ENCODE measurements at regions not wholly inside any gene's neighbourhood (a gene's known extent, or its start where the extent isn't known, plus 50 kb on each side); places are given as distances from the start of the nearest gene placed in this dataset.

DNA sequence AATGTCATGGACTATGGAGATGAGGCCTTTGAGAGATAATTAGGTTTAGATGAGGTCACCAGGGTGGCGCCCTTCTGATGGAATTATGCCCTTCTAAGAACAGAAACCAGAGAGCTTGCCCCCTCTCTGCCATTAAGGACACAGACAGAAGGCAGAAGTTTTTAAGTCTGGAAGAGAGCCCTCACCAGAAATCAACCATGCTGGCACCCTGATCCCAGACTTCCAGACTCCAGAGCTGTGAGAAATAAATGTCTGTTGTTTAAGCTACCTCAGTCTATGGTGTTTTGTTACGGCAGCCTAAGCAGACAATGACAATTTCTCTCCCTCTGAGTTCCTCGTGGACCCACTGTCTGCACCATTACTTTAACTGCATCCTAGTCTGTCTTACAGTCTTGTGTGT, 382.0 kb downstream of the GXYLT1 start:
- no peak for DNase-seq (ENCODE audit: low spot score)

DNA sequence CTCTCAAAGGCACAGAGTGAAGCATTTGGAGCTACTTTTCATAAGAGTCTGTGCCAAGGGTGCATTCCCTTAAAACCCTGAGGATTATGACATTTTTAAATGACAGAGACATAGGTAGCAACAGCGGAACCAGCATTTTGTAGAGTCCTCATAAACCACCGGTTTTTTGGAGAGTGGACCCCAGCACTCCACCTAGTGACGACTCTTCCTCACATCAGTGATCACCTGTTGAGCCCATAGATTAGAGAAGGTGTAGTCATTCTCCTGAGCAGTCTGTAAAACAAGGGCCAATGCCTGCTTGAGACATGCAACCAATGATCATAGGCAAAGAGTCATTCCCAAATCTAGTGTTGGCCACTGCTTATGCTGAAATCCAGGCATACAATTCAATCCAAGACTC, 399.1 kb downstream of the GXYLT1 start:
- no peak for DNase-seq (ENCODE audit: low spot score)

DNA sequence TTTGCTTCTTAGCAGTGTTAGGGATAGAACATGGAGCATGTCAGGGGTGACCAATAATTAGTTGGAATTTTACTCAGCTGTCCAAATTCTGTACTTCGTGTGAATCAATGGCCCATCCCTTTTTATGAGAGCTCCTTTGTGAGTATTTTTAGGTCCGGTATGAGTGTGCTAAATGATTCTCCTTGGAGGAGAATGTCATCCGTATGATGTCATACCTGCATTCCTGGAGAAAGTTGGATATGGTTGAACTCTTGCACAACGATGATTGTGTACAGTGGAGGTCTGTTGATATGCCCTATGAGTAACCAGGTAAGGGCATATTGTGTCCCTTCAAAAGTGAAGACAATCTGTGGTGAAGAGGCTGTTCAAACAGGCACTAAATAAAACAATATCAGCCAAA, 400.8 kb downstream of the GXYLT1 start:
- no peak for DNase-seq (ENCODE audit: low spot score)

DNA sequence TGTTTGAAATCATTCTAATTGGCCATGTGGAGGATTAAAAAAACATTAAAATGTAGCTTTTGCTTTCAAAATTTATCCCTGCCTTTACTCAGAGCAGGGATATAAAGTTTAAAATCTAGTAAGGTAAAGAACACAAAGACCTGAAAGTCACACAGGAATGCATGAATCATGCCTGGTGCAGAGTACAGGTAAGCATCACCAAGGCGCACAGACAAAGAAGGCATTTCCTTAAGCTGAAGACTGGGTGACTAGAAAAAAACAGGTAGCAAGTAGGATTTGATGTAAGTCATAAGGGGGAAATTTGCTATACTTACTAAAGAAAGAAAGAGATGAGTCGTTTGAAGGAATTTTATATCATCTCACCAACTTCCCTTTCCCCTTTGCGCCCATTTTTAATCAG, 405.6 kb downstream of the GXYLT1 start:
- DNase-seq (ENCODE audit: low spot score): no peak

DNA sequence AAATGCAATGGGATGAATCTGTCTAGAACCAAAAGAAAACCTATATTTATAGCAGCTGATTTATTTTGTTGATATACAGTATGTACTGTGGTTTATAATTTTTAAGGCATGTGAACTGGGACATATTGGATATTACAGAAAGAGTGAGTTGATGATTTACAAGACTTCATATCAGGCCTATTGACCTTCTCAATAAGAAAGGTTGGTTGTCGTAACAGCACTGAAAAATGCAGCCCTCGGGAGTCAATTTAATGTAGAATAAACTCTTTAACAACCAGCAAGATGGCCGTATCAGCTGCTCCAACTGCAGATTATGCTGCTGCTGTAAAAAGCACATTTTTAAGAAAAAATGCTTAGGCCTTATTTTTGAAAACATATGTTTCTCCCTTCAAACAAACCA, 407.3 kb downstream of the GXYLT1 start:
- DNase-seq (ENCODE audit: low spot score): no peak

DNA sequence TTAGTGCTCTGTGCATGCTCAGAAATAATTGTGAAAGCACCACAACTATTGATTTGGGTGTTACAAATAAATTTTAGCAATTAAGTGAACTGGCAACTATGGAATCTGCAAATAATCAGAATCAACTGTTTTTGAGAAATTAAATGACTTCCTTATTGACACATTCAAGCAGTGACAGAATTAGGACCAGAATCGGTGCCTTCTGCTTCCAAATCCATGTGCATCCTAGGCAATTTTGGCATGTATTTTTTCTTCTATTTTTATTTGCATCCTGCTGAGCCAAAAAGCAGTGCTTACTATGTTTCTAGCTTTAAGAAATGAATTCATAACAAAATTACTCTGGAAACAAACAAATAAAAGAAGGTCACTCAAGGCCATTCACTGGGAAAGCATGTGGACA, 408.2 kb downstream of the GXYLT1 start:
- DNase-seq (ENCODE audit: low spot score): peak; percentile 12

DNA sequence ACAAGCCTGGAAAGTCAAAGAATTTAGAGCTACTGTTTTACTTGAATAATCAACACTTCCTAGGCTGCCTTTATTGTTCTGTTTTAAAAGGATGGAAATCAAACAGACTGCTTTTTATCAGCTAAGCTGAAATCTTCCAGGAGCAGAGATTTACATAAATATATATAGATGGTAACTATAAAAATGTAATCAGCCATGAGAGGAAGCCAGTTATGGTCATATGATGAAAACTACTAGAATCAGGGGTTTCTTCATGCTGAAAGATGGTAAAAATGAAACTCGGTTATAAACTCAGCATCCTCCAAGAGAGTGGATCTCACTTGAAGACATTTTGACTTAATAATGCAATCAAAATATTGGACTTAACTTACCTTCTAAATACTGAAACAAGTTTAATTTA, 413.0 kb downstream of the GXYLT1 start:
- no peak for DNase-seq (ENCODE audit: low spot score)

DNA sequence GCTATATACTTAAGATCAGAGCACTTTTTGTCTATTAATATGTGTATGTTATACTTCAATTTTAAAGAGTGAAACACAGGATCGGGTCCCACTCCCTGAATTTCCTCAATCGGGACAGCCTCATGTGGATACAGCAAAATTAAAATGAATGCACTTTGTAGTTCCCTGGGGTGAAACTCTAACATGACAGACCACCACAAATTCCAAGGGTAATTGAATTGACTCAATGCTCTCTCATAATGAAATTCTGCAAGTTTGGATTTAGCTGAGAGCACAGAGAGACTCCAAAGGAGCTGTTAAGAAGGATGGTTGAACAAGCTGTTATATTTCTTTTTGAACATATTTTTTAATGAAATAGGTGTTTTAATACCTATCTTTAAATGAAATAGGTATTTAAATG, 413.6 kb downstream of the GXYLT1 start:
- no peak for DNase-seq (ENCODE audit: low spot score)

DNA sequence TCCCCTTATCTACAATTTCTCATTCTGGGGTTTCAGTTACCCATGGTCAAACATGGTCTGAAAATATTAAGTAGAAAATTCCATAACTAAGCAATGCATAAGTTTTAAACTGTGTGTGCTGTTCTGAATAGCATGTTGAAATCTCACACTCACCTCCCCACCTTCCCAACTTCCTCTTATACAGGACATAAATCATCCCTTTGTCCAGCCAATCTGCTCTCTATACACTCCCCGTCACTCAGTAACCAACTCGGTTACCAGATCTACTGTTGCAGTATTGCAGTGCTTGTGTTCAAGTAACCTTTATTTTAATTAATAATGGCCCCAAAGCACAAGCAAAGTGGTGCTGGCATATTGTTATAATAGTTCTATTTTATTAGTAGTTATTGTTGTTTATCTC, 420.5 kb downstream of the GXYLT1 start:
- DNase-seq (ENCODE audit: low spot score): no peak

DNA sequence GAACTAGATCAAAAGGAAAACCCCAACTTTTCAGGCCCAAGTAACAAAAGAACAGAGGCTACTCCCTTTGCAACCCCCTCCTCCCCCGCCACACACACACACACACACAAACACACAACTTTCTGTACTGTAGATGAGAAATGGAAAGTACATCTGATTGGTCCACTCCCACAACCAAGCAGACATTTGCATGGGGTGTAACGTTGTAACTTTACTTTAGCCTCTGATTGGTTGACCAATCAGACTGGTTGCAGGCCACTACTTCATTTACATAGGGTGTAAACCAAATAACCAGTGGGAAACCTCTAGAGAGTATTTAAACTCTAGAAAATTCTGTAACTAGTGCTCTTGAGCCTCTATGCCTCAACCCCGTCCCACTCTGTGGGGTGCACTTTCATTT, 425.5 kb downstream of the GXYLT1 start:
- DNase-seq (ENCODE audit: low spot score): no peak

DNA sequence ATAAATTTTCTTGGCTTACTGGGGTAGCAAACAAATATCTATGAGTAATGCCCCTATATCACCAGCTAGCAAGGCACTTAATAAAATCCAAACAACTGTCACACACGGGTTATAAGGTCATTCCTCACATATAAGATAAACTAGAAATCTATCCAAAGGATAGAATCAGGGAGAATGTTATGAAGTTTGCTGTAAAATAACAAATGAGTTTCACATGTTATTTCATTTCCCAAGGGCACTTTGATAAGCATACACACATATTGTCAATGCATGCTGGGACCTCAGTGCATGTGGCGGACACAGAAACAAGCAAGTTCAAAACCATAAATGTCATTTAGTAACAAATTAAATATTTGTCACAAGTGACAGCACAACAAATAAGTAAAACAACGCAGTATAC, 429.4 kb downstream of the GXYLT1 start:
- no peak for DNase-seq (ENCODE audit: low spot score)

DNA sequence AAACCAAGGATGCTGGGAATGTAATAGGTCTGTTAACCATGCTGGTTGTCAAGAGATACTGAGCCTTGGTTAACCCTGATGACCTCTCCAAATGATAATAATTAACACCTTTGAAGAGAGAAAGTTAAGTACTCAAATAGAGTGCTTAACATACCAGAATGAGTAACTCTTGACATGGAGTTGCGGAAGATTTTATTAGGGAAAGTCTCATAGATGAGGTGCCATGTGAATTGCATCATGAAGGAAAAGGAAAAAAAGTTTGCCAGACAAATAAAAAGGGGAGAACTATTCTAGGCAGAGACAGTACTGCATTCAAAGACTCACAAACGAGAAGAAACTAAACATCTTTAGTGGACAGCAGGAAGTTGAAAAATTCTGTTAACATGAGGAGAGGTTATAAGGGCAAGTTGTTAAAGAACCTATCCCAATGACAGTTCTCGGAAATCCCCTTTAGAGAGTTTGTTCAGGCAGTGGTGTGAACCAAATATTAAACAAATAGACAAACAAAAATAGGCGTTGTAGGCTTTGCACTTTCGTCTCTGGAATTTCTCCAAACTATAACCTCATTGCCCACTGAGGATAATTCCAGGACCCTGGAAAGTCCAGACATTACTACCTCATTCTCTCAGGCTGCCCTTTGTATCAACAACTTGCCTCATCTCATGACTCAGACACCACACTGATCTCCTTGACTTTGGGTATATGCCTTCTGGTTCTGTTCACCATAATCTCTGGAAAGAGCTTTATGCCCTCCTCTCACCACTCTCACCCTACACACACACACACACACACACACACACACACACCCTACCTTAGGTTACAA, 435.0 kb downstream of the GXYLT1 start:
- no peak for DNase-seq (ENCODE audit: low spot score)

DNA sequence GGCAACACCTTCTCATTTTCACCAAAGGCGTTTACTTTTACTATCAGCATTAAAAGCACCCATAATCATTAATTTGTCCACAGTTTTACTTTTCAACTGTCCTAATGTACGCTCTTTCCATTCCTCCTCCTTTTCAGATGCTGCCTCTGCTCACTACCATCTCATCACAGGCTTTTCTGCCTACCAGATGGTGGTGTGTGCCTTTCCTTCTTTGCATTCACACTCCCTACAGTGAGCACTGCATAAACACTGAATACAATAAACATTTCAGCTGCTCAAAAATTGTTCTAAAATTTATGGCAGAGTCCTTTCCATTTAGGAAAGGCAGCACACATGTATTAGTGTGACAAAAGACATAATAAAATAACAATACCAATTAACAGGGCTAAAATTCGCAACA, 435.7 kb downstream of the GXYLT1 start:
- no peak for DNase-seq (ENCODE audit: low spot score)

DNA sequence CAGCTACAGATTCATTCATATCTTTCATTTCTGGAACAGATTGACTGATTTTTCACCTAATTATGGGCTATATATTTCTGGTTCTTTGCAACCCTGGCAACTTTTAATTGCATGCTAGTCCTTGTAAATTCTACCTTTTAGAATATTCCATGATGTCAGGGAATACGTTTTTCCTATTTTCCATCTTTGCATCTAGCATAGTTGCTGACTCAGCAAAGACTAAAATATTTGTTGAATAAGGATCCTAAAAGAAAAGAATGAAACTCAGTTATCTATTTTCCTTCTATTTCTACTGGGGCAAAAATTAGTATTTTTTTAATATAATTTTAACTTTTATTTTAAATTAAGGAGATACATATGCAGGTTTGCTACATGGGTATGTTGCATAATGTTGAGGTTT, 438.3 kb downstream of the GXYLT1 start:
- DNase-seq (ENCODE audit: low spot score): no peak

DNA sequence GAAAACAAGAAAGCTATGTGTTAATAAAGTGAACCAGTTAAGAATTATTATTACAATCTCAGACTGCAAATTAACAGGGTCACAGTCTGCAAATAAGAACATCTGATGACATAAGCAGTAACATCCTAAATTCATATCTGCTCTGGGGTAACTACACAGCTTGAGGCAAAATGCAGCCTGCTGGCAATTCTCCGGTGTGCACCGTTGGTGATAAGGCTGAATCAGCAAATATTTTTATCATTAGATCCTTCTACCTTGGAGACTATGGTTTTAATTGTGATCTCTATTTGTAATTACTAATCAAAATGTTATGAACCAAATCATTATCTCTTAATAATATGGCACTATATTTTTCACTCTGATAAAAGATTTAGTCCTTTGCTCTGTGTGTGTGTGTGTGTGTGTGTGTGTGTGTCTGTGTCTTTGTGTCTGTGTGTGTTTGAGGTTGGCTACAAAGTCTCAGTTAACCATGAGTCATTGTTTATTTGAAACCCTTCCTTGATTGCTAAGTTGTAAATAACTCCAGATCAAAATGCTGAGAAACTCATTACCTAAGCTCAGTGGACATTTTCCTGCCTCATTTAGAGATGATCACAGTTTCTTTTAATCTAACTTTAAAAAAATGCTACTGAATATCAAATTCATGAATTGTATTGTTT, 442.6 kb downstream of the GXYLT1 start:
- no peak for DNase-seq (ENCODE audit: low spot score)

DNA sequence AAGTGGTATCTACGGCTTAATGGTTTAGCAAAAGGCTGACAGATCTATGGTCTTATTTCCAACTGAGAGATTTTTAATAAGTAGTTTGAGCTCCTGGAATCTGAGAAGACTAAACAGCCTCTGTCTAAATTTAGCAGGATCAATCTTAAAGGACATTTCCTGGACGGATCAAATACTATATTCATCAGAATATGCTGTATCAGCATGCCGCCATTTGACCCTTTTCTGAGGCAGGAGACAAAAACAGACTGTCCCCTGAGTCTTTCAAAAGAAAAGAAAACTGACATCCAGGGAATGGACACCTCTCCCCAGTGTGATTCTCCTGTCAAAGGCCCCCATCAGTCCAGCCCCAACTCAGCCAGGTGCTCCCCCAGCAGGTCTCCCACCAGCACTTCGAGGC, 443.7 kb downstream of the GXYLT1 start:
- no peak for DNase-seq (ENCODE audit: low spot score)

DNA sequence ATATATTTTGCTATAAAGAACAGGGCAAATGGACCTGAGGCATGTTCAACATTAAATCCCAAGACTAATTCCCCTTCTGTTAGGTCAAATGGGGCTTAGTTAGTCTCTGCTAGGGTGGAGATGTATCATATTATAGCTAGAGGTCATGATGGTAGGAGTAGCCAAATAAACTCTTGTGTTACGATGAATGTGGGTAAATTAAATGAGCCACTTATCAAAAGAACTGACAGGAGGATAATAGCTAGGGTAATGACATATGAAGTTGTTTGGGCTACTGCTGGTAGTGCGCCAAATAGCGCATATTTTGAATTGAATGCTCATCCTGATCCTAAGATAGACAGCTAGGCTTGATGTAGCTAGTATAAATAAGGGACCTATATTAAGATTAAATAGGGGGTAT, 445.0 kb downstream of the GXYLT1 start:
- DNase-seq (ENCODE audit: low spot score): no peak

DNA sequence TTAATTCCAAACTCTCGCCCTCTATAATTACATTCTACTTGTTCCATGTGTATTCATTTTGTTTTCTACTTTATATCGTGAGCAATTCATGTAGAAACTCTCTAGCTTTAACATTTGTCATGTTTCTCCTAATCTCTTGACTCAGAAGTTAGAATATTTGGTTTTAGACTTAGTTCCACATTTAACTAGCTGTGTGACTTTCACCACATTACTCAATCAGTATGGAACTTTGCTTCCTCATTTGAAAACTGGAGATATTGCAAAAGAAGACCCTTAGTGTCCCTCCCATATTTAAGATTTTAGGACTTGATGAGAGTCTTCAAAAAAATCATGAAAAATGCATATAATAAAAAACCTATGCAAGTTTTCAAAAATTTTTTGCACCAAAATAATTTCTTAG, 447.5 kb downstream of the GXYLT1 start:
- DNase-seq (ENCODE audit: low spot score): no peak

DNA sequence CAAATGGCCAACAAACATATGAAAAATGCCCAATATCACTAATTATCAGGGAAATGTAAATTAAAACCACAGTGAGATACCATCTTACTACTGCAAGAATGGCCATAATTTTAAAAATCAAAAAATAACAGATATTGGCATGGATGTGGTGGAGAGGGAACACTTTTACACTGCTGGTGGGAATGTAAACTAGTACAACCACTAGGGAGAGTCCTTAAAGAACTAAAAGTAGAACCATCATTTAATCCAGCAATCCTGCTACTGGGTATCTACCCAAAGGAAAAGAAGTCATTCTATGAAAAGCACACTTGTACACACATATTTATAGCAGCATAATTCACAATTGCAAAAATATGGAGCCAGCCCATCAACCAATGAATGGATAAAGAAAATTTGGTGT, 459.7 kb downstream of the GXYLT1 start:
- DNase-seq (ENCODE audit: low spot score): no peak

DNA sequence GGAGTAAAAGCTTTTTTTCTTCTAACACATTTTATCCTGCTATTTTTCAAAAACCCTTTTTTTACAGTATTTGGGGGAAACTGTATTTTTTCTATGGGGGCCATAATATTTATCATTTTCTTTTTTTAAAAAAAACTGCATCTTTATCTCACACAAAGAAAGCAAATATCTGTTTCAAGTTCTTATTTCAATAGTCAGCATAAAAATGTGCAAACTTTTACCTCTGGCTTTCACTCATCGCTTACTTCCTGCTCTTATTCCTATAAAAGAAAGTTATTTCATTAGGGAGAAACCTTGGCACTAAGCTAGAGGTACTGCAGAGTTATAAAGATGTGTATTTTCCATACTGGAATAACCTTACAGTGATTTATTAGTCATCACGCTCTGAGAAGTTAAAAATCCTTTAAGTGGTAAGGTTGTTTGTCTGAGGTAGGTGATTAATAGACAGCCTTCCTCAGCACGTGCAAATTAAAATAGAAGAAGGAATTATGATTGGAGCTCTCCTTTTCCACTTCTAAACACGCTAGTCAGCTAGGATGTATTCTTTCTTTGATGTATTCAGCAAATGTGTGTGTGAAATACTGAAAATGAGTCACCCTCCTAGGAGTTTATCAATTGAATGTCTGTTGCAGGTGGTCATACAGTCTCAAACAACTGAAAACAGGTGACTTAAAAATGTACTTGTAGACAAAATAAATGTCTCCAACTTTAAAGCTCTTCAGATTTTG, 461.0 kb downstream of the GXYLT1 start:
- no peak for DNase-seq (ENCODE audit: low spot score)

DNA sequence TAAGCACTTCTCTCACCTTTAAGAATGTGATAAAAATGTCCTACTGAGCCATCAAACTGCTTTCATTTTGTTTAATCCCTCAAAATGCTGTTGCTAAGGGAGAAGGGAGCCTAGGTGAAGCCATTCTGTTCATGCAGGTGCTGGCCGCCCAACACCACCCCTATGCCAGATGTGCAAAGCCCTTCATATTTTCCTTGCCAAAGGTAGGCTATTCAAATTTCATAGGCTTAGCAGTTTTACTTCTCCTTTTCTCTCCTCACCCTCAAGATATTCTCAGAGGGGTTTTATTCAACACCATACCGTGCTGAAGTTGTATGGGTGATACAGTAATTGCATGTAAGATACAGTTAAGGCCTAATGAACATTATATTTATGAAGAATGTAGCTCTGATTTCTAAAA, 461.7 kb downstream of the GXYLT1 start:
- no peak for DNase-seq (ENCODE audit: low spot score)

DNA sequence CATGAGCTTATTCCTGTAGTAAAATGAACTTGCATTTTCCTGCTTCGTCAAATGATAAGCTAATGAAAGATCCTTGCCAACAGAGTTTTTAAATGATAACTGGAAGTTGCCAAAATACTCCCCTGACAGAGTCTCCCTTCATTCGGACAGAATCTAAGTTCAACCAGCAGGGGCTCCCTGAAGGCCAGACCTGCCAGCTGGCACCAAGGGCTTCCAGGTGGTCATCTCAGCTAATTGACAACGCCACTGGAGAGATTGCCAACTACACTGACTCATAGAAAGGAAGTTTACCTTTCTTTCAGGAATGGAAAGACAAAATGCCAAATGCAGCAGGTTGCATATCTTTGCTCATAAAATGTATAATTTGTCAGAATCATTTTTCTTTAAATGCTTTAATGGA, 462.8 kb downstream of the GXYLT1 start:
- no peak for DNase-seq (ENCODE audit: low spot score)

DNA sequence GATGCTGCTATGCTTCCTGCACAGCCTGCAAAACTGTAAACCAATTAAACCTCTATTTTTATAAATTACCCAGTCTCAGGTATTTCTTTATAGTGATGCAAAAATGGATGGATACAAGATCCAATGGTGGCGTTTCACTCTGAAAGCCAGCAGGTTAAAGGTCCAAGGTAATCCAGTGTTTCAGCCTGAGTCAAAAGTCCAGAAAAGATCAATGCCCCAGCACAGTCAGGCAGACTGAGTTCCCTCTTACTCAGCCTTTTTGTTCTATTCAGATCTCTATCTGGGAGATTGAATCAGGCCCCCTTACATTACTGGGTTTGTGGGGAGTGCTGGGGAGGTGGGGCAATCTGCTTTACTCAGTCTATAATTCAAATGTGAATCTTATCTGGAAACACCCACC, 464.5 kb downstream of the GXYLT1 start:
- DNase-seq (ENCODE audit: low spot score): no peak
